NCI-H82 (cell line): ENCODE measurements at regions not wholly inside any gene's neighbourhood (a gene's known extent, or its start where the extent isn't known, plus 50 kb on each side); places are given as distances from the start of the nearest gene placed in this dataset.
"Not testable (repeated sequence)": the region's sequence is repeated elsewhere in the genome, so short reads cannot be mapped to it uniquely, and the experiment has no call there.

ENCODE experiments used
- DNase-seq: peaks from one replicate; lab custom pipeline; 2025; lab: John Stamatoyannopoulos, UW

DNA sequence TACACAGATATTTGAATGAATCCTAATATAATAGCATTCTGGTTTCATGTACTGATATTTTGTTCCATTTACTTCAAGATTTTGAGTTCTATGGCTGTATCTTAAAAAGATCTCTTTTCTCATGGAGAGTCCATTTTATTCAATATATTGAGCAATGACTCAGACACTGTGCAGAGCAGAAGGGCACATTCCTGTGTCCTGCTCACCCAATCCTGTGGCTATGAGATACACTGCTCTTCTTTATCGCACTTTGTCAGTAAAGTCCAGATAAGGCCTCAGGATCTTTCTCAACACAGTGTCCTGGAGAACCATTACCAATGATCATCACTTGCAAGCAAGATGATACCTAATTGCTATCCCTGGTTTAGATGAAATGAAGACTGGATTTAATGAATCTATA is 155.0 kb downstream of the CYSLTR2 start:
- DNase-seq = no peak

- DNase-seq = no peak
Observed at GRCh38 chr13:48810013-48810412, 156.3 kb downstream of the CYSLTR2 start.

- no peak for DNase-seq
Observed at GRCh38 chr13:48813518-48813917, 159.8 kb downstream of the CYSLTR2 start.

DNA sequence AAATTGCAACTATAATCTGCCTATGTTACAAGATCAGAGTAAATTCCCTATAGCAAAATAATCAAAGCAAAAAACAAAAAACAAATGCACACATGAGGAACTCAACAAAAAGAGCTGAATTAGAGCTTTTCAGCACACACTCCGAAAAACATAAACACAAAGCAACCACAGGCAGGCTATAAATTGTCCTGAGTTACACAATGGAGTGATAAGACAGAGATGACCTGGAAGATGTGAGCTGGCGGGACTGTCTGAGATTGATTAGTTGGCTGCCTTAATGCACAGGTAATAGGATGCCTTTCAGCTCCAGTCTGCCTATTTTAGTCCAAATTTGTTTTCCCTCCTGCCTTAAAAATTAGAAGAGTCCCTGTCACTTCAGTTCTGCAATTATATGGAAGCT is 159.0 kb upstream of the FNDC3A start:
- no peak for DNase-seq

GRCh38 chr13:48817166-48817802 is 158.4 kb upstream of the FNDC3A start:
- no peak for DNase-seq

GRCh38 chr13:48818495-48819356 is 157.0 kb upstream of the FNDC3A start:
- DNase-seq = peak; percentile 96

DNA sequence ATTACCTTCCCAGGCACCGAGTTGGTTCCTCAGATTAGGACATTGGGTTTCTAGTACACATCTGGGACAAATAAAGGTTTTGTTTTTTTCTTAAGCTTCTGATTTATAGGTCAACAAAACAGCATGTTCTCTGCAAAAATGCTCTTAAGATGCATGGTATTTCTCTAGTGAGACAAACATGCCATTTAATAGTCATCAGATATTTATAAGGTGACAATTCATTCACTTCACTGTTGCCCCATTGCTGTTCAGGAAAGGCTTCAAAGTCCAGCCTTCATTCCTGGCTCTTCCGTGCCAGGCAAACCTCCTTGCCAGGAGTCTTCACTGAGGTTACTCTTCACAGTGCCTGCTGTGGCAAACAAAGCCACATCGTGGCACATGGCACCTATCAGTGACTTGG is 156.3 kb upstream of the FNDC3A start:
- DNase-seq = no peak

DNA sequence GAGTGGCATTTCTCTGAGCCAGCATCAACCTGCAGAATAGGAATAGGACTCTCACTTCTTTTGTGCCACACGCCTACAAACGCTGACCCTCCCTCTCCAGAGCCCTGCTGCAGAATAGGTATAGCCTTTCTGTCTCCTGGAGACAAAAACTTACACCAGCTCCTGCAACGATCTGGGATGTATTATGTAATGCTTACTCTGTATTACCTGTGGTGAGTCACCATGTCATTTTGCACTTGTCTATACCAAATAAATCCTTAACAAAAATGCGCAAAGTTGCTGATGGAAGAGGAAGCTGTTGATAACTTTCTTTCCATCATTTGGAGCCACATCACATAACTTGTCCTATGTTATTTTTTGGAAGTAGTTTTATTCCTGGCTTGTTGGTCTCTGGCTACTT is 155.8 kb upstream of the FNDC3A start:
- no peak for DNase-seq

DNA sequence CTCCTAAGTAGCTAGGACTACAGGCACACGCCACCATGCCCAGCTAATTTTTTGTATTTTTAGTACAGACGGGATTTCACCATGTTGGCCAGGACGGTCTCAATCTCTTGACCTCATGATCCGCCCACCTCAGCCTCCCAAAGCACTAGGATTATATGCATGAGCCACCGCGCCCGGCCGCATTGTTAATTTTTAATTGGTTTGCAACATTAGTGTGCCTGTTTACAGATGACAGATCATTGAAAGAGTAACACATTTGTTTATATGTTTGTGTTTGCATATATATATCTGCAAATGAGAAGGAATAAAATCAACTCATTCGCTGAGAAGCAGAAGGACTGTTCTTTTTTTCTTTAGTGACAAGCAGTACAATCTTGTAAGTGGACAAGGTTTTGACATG is 152.2 kb upstream of the FNDC3A start:
- DNase-seq = not testable (repeated sequence)

DNA sequence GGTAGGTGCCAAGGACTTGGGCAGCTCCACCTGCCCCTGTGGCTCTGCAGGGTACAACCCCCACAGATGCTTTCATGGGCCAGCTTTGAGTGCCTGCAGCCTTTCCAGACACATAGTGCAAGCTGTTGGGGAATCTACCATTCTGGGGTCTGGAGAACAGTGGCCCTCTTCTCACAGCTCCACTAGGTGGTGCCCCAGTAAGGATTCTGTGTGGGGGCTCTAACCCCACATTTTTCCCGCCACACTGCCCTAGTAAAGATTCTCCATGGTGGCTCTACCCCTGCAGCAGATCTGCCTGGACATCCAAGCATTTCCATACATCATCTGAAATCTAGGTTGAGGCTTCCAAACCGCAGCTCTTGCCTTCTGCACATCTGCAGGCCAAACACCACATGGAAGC is 149.7 kb upstream of the FNDC3A start:
- no peak for DNase-seq

DNA sequence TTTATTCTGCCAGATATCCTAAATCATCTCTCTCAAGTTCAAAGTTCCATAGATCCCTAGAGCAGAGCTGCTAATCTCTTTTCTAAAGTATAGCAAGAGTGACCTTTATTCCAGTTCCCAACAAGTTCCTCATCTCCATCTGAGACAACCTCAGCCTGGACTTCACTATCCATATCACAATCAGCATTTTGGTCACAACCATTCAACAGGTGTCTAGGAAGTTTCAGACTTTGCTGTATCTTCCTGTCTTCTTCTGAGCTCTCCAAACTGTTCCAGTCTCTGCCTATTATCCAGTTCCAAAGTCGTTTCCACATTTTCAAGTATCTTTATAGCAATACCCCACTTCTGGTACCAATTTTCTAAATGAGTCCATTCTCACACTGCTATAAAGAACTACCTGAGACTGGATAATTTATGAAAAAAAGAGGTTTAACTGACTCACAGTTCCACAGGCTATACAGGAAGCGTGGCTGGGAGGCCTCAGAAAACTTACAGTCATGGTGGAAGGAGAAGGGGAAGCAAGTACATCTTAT is 148.7 kb upstream of the FNDC3A start:
- DNase-seq = not testable (repeated sequence)

DNA sequence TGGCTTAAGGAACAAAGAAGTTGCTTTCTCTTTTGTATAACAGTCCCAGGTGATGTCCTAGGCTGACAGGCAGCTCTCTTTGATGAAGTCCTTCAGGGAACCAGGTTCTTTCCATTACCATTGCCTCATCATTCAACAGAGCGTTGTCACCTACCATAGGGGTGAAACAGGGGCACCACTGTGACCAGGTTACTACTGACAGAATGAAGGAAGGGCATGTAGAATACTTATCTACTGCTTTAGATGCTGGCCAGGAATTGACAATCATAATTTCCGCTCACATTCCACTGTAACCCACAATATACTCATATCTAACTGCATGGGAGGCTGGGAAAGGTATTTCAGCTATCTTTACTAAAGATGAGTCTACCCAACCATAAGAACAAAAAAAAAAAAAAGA is 148.0 kb upstream of the FNDC3A start:
- DNase-seq = no peak

- no peak for DNase-seq
Observed at GRCh38 chr13:48828962-48829411, 146.7 kb upstream of the FNDC3A start.

DNA sequence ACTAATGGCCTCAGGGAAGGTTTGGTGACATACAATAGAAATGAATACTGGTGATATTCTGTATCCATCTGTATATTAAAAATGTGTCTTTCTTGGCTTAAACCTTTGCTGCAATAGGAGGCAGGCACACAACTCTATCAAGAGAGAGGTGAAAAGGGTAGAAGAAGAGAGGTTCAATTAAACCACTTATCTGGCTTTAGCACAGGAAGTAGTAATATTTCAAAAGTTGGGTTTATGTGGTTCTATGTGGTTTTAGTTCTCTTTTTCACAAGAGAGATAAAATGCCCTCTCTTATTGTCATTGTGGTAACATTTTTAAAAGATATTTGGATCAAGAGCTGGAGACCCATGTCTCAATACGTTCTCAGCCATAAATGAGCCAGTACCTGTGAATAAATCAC is 146.2 kb upstream of the FNDC3A start:
- no peak for DNase-seq

DNA sequence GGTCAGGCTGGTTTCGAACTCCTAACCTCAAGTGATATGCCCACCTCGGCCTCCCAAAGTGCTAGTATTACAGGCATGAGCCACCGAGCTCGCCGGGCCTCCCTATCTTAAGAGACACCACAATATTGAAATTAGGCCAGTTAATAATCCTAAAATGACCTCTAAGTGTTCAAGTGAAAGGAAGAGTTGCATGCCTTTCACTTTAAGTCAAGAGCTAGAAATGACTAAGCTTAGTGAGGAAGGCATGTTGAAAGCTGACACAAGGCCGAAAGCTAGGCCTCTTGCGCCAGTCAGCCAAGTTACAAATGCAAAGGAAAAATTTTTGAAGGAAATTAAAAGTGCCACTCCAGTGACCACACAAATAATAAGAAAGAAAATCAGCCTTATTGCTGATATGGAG is 144.5 kb upstream of the FNDC3A start:
- DNase-seq = no peak

- DNase-seq = no peak
Observed at GRCh38 chr13:48833412-48833811, 142.3 kb upstream of the FNDC3A start.

DNA sequence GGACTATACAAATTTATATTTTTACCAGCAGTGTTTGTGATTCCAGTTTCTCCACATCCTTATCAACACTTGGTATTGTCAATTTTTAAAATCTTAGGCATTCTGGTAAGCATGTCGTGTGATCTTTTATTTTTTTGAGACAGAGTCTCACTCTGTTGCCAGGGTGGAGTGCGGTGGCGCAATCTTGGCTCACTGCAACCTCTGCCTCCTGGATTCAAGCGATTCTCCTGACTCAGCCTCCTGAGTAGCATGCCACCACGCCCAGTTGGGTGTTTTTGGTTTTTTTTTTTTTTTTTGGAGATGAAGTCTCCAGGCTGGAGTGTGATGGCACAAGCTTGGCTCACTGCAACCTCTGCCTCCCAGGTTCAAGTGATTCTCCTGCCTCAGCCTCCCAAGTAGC is 140.4 kb upstream of the FNDC3A start:
- DNase-seq = not testable (repeated sequence)

DNA sequence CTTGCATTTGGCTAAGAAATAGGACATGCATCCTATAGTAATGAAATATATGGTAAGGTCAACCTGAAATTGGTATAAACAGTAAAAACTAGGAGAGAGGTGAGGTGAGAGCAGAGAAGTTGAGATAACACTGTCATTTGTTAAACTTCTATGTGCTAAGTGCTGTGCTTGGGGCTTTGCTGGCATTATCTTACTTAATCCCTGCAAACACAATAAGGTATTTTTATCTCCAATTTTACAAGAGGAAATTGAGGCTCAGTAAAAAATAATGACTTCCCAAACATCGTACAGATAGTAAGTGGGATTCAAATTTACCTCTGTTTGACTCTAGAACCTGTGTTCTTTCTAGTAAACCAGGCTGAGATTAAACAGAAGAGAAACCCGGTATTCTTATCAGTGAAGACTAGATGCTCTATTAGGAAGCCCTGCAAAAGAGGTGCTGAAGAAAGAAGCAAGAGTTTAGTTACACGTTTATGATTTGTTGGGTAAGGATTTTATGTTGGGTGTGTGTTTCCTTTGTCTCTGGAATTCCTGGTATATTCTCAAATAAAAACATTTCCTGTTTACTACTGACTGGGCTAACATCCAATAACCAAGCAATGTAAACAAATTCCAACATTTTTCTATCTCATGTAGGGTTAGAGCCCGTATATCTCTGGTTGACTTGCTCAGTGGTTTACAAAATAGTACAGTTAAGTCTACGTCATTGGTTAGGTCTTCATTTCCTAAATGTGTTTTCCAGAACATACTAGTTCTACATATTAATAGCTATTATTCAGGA is 137.3 kb upstream of the FNDC3A start:
- DNase-seq = no peak

DNA sequence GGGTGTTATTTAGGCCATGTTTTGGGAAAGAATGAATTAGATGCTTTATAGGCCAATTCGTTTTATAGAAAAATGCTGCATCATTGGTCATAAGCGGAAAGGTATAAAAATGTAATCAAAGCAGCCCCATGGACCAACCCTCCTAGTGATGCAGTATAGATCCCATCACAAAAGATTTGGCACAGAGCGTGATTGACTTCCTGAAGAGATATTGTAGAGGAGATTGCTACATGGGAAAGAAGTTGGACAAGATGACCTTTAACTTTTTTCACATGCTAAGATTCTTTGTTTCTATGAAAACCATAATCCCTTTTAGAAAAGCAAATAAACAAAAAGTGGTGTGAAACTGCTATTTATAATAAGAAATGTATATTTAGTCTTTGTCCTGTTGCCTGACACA is 136.5 kb upstream of the FNDC3A start:
- no peak for DNase-seq

GRCh38 chr13:48840366-48840765 is 135.3 kb upstream of the FNDC3A start:
- DNase-seq = no peak

GRCh38 chr13:48842316-48842715 is 133.4 kb upstream of the FNDC3A start:
- DNase-seq = no peak

DNA sequence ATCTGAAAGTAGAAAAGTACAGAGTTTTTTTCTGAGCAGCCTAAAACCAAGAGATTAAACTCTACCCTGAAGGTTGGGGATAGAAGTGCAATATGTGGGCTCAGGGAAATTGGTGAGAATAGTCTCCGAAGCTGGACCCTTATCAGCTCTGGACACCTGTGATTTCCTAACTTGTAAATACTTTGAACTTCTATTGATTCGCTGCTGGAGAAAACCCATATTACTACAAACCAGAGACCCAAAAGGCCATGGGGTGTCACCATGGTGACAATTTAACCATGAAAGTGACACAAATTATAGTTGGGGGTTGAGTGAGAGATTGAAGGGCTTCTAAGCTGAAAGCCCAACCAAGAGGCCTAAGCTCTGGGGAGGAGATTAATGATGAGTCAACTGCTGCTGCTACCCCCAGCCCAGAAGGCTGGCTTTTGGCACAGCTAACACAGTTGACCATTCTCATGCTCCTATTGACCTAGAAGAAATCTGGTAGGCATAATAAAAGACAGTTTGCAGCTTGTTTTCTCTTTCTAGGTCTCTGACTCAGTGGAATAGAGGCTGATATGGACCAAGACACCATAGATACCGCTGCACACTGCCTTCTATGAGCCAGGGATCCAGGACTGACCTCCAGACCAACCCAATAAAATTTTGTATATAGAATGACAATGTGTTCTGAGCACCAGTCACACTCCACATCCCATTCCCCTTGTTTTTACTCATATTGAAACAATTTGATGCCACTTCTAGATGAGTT is 131.9 kb upstream of the FNDC3A start:
- DNase-seq = peak; percentile 52
